Endothelial cell of umbilical vein (primary cell): ENCODE measurements at regions not wholly inside any gene's neighbourhood (a gene's known extent, or its start where the extent isn't known, plus 50 kb on each side); places are given as distances from the start of the nearest gene placed in this dataset.

Experiments used
- BruUV-seq: library from RNA; stranded (reverse); fragments of 400-500 nt; replicated peaks from 2 replicates; lab custom pipeline; 2021; lab: Mats Ljungman, UMichigan
- CTCF ChIA-PET: fragments of 300-600, 350-600 bp; sonication (Branson Sonifier 250); formaldehyde crosslinking; loops from one replicate; lab custom pipeline; 2021; ENCODE audit warnings: antibody characterized with exemption, inconsistent platforms; lab: Charles Lee
- POLR2A ChIA-PET: fragments of 300-600, 350-600 bp; sonication (Branson Sonifier 250); formaldehyde crosslinking; loops from one replicate; lab custom pipeline; 2021; ENCODE audit warnings: antibody characterized with exemption, inconsistent platforms; lab: Charles Lee
- DNase-seq: peaks from one replicate; pipeline ENCODE4 v3.0.0-alpha.2; 2011; ENCODE audit warnings: low read depth, low spot score
- FAIRE-seq: peaks from 2 replicates; lab custom pipeline; 2011; peaks lifted over from hg19 to GRCh38; lab: Jason Lieb, UNC
- H2AFZ ChIP-seq: 2 replicates; pipeline ENCODE4 v1.6.0; 2012; ENCODE audit warnings: low read depth, low read length, control low read depth, inconsistent platforms
- H3K27ac ChIP-seq: 2 replicates; pipeline ENCODE4 v1.5.1; 2011; ENCODE audit warnings: low read depth, mild to moderate bottlenecking, control low read depth, low read length, moderate library complexity; ENCODE audit not compliant: insufficient read depth
- H3K27me3 ChIP-seq, 2 experiments: 2 replicates each; pipeline versions ENCODE4 v1.6.0 to v1.6.1; 2011; ENCODE audit warnings: low read length in 2 of 2, mixed read lengths in 1 of 2; ENCODE audit not compliant: control insufficient read depth in 2 of 2, insufficient read depth in 2 of 2
- H3K36me3 ChIP-seq, 2 experiments: 2 replicates in 1 of 2; 3 replicates in 1 of 2; pipeline ENCODE4 v1.5.1; 2011; ENCODE audit warnings: low read length in 2 of 2, mild to moderate bottlenecking in 1 of 2, moderate library complexity in 1 of 2; ENCODE audit not compliant: control insufficient read depth in 2 of 2, insufficient read depth in 2 of 2; ENCODE audit errors: extremely low read depth in 1 of 2
- H3K4me1 ChIP-seq: 3 replicates; pipeline ENCODE4 v1.5.1; 2011; ENCODE audit warnings: mild to moderate bottlenecking, low read length; ENCODE audit not compliant: control insufficient read depth, insufficient read depth; ENCODE audit errors: extremely low read depth
- H3K4me2 ChIP-seq: 2 replicates; pipeline ENCODE4 v1.6.1; 2011; ENCODE audit warnings: low read length, control low read depth, mixed read lengths; ENCODE audit not compliant: insufficient read depth
- H3K4me3 ChIP-seq, 3 experiments: fragments of 200-600 bp in 1 of 3; sonication (generic), shearing (Covaris generic) in 1 of 3; replicated peaks in 1 of 3; 2 replicates each; pipeline ENCODE4 v1.5.1; 2011 to 2016; ENCODE audit warnings: control low read depth in 3 of 3, low read length in 3 of 3, mild to moderate bottlenecking in 2 of 3, inconsistent platforms in 1 of 3, low read depth in 1 of 3, moderate library complexity in 1 of 3; ENCODE audit not compliant: insufficient read depth in 1 of 3
- H3K79me2 ChIP-seq: 2 replicates; pipeline ENCODE4 v1.6.0; 2012; ENCODE audit warnings: low read length, inconsistent platforms; ENCODE audit not compliant: control insufficient read depth, insufficient read depth
- H3K9ac ChIP-seq: replicated peaks from 2 replicates; pipeline ENCODE3; 2011; ENCODE audit warnings: low read length, control low read depth; ENCODE audit not compliant: insufficient read depth; ENCODE audit errors: extremely low read depth
- H3K9me1 ChIP-seq: replicated peaks from 3 replicates; pipeline ENCODE4 v1.6.0; 2011; ENCODE audit warnings: mild to moderate bottlenecking, low read length; ENCODE audit not compliant: control insufficient read depth, insufficient read depth; ENCODE audit errors: extremely low read depth
- H3K9me3 ChIP-seq: replicated peaks from 2 replicates; pipeline ENCODE4 v1.5.1; 2012; ENCODE audit warnings: low read length, inconsistent platforms; ENCODE audit not compliant: control insufficient read depth, insufficient read depth
- H4K20me1 ChIP-seq: replicated peaks from 2 replicates; pipeline ENCODE3; 2011; ENCODE audit warnings: mild to moderate bottlenecking, low read length; ENCODE audit not compliant: control insufficient read depth, insufficient read depth; ENCODE audit errors: extremely low read depth
- GATA2 ChIP-seq: IDR thresholded peaks from 2 replicates; pipeline ENCODE4 v1.7.0; 2011; ENCODE audit warnings: low read depth, mild to moderate bottlenecking, moderate library complexity, mixed read lengths, low read length; ENCODE audit not compliant: insufficient read length, insufficient read depth
- JUN ChIP-seq: IDR thresholded peaks from 2 replicates; pipeline ENCODE4 v1.6.1; 2011; ENCODE audit warnings: borderline replicate concordance, low read depth; ENCODE audit not compliant: insufficient read length, insufficient read depth
- MAX ChIP-seq: IDR thresholded peaks from 2 replicates; pipeline ENCODE4 v1.6.1; 2011; ENCODE audit not compliant: insufficient read depth, insufficient read length
- MYC ChIP-seq: IDR thresholded peaks from one replicate; pipeline ENCODE4 v1.6.1; 2011; ENCODE audit warnings: mild to moderate bottlenecking, low read depth, low read length
- POLR2A ChIP-seq: IDR thresholded peaks from 2 replicates; pipeline ENCODE4 v1.6.1; 2012; ENCODE audit warnings: low read depth, mild to moderate bottlenecking, control low read depth, low read length
- POLR2AphosphoS5 ChIP-seq: IDR thresholded peaks from 2 replicates; pipeline ENCODE4 v1.6.1; 2012; ENCODE audit warnings: low read depth, mild to moderate bottlenecking, control low read depth, low read length, moderate library complexity; ENCODE audit not compliant: insufficient read depth
- dilution Hi-C: fragments of 300-500 bp; cut with MboI; formaldehyde crosslinking; loops from one replicate; pipeline ENCODE4 v1.15.0; 2019; ENCODE audit warnings: low sequenced_read_pairs; ENCODE audit not compliant: extremely low pct_ligation_motif_present
- intact Hi-C: fragments of 100-400 bp; cut with micrococcal nuclease; formaldehyde crosslinking; loops from one replicate; pipeline ENCODE4 v1.10.0; 2022

- FAIRE-seq (no peak), DNase-seq (no peak)
- Histone ChIP-seq H2AFZ (no peak overlapping the region), H3K9me3 (peaks cover 6% of the 10 kb centered on the region), H3K79me2 (no peaks in the 10 kb centered on the region), H3K9ac (no peak overlapping the region), H3K9me1 (no peaks in the 10 kb centered on the region), H3K27ac (no peak overlapping the region), H3K4me1 (no peaks in the 10 kb centered on the region), H3K27me3 (no peaks in the 10 kb centered on the region), H3K36me3 (no peaks in the 10 kb centered on the region), H3K4me2 (no peak overlapping the region), H3K4me3 (no peak overlapping the region), H4K20me1 (no peaks in the 10 kb centered on the region)
- ChIA-PET CTCF (no interaction called here), POLR2A (no interaction called here)
- TF ChIP-seq MAX: no peak
- dilution Hi-C loops: no loop called here
- intact Hi-C loops: no loop called here
- BruUV-seq: no TSS peak
Observed at GRCh38 chr2:22604136-22604535, 780.8 kb upstream of the KLHL29 start.

GRCh38 chr2:22616031-22616430 is 768.9 kb upstream of the KLHL29 start:
- H3K9me3 ChIP-seq: no peaks in the 10 kb centered on the region
- intact Hi-C loops: no loop called here

More at GRCh38 chr2:22616031-22616430, 768.9 kb upstream of the KLHL29 start:
- no peaks in the 10 kb centered on the region for H3K36me3 ChIP-seq
- no peak overlapping the region for H3K4me3 ChIP-seq
- no peak overlapping the region for H3K4me2 ChIP-seq
- FAIRE-seq: no peak
- H3K79me2 ChIP-seq: no peaks in the 10 kb centered on the region
- dilution Hi-C loops: no loop called here
- CTCF ChIA-PET: no interaction called here
- POLR2A ChIA-PET: no interaction called here
- no peak overlapping the region for H2AFZ ChIP-seq
- H3K9ac ChIP-seq: no peak overlapping the region
- no peaks in the 10 kb centered on the region for H3K9me1 ChIP-seq
- no peak for DNase-seq
- TF ChIP-seq GATA2 (no peak), JUN (no peak), MYC (no peak), POLR2A (no peak), POLR2AphosphoS5 (no peak)
- no TSS peak for BruUV-seq
- no peak overlapping the region for H3K27ac ChIP-seq
- H4K20me1 ChIP-seq: no peaks in the 10 kb centered on the region
- H3K27me3 ChIP-seq: no peaks in the 10 kb centered on the region
- no peaks in the 10 kb centered on the region for H3K4me1 ChIP-seq
